K562 (cell line): ENCODE measurements at regions not wholly inside any gene's neighbourhood (a gene's known extent, or its start where the extent isn't known, plus 50 kb on each side); places are given as distances from the start of the nearest gene placed in this dataset.

Experiments
- ATAC-seq: fragments of 200-7000 bp; cut with Tn5 transposase; 3 replicates; pipeline ENCODE4 v1.9.1; 2020; ENCODE audit warnings: moderate library complexity
- BruUV-seq: library from RNA; stranded (reverse); fragments of 400-500 nt; replicated peaks from 2 replicates; lab custom pipeline; 2021; lab: Mats Ljungman, UMichigan
- CTCF ChIA-PET: fragments of 300-600 bp; formaldehyde crosslinking; extraction: SDS; loops from one replicate; lab custom pipeline; 2021; ENCODE audit warnings: low intra/inter-chr PET ratio; lab: Yijun Ruan, JAX
- POLR2A ChIA-PET: fragments of 300-600, 350-650 bp; sonication (Branson Sonifier 250); formaldehyde crosslinking; extraction: SDS; loops from one replicate; lab custom pipeline; 2021; ENCODE audit warnings: antibody characterized with exemption, inconsistent platforms; lab: Yijun Ruan, JAX
- DNase-seq, 4 experiments: peaks; one replicate each; pipeline versions ENCODE4 v3.0.0 to v3.0.0-alpha.2; 2011 to 2018; ENCODE audit warnings: low spot score in 3 of 4, mixed read lengths in 3 of 4; ENCODE audit errors: extremely low read depth in 1 of 4
- FAIRE-seq: peaks from 2 replicates; lab custom pipeline; 2011; peaks lifted over from hg19 to GRCh38; lab: Jason Lieb, UNC
- H2AFZ ChIP-seq: 2 replicates; pipeline ENCODE4 v1.6.0; 2011; ENCODE audit warnings: low read depth, low read length, control low read depth, inconsistent platforms
- H3K27ac ChIP-seq: fragments of 200-600 bp; 3 replicates; pipeline ENCODE4 v1.8.0; 2011; ENCODE audit warnings: low read depth, mild to moderate bottlenecking, control low read depth, inconsistent platforms, low read length, moderate library complexity, mixed read lengths; ENCODE audit errors: extremely low read depth
- H3K27me3 ChIP-seq, 2 experiments: fragments of 300-600 bp in 1 of 2; 2 replicates in 1 of 2; 3 replicates in 1 of 2; pipeline versions ENCODE4 v1.6.0 to v1.8.0; 2011; ENCODE audit warnings: inconsistent platforms in 2 of 2, low read length in 2 of 2, mild to moderate bottlenecking in 1 of 2, mixed read lengths in 1 of 2, moderate library complexity in 1 of 2; ENCODE audit not compliant: control insufficient read depth in 2 of 2, insufficient read depth in 2 of 2
- H3K36me3 ChIP-seq: fragments of 300-600 bp; 3 replicates; pipeline ENCODE4 v1.8.0; 2011; ENCODE audit warnings: mild to moderate bottlenecking, low read length, inconsistent platforms; ENCODE audit not compliant: control insufficient read depth, insufficient read depth
- H3K4me1 ChIP-seq, 2 experiments: fragments of 200-600 bp in 1 of 2; replicated peaks in 1 of 2; 2 replicates in 1 of 2; 3 replicates in 1 of 2; pipeline versions ENCODE4 v1.5.1 to v1.8.0; 2011; ENCODE audit warnings: inconsistent platforms in 2 of 2, low read length in 2 of 2, mild to moderate bottlenecking in 1 of 2, mixed read lengths in 1 of 2, moderate library complexity in 1 of 2; ENCODE audit not compliant: control insufficient read depth in 2 of 2, insufficient read depth in 2 of 2
- H3K4me2 ChIP-seq: 2 replicates; pipeline ENCODE4 v1.6.1; 2011; ENCODE audit warnings: low read length, control low read depth, inconsistent platforms, mixed read lengths; ENCODE audit not compliant: insufficient read depth
- H3K4me3 ChIP-seq: fragments of 200-600 bp; sonication (generic), shearing (Covaris generic); 2 replicates; pipeline ENCODE4 v1.5.1; 2016; ENCODE audit warnings: control low read depth, inconsistent platforms
- H3K79me2 ChIP-seq: fragments of 200-600 bp; 3 replicates; pipeline ENCODE4 v1.8.0; 2011; ENCODE audit warnings: low read length, inconsistent platforms; ENCODE audit not compliant: control insufficient read depth, insufficient read depth
- H3K9ac ChIP-seq, 2 experiments: 2 replicates each; pipeline versions ENCODE4 v1.6.0 to v1.6.1; 2011; ENCODE audit warnings: low read depth in 2 of 2, low read length in 2 of 2, control low read depth in 1 of 2, inconsistent platforms in 1 of 2, mild to moderate bottlenecking in 1 of 2, mixed read lengths in 1 of 2; ENCODE audit not compliant: insufficient read depth in 1 of 2
- H3K9me1 ChIP-seq: one replicate; pipeline ENCODE4 v1.6.0; 2011; ENCODE audit warnings: inconsistent platforms, mild to moderate bottlenecking, low read length, moderate library complexity; ENCODE audit not compliant: control insufficient read depth, insufficient read depth
- H3K9me3 ChIP-seq: replicated peaks from 2 replicates; pipeline ENCODE4 v1.5.1; 2011; ENCODE audit warnings: low read depth, low read length, inconsistent platforms; ENCODE audit not compliant: control insufficient read depth, insufficient read depth
- H4K20me1 ChIP-seq: replicated peaks from 2 replicates; pipeline ENCODE4 v1.6.1; 2011; ENCODE audit warnings: low read length, inconsistent platforms, mixed read lengths; ENCODE audit not compliant: control insufficient read depth, insufficient read depth
- ETS2 ChIP-seq: IDR thresholded peaks from 2 replicates; pipeline ENCODE4 v1.6.1; 2016; ENCODE audit warnings: borderline replicate concordance, missing genetic modification characterization, mild to moderate bottlenecking, moderate library complexity, missing compliant biosample characterization; ENCODE audit not compliant: poor library complexity, severe bottlenecking
- FOXO4 ChIP-seq: fragments of 450-650 bp; formaldehyde crosslinking; IDR thresholded peaks from 2 replicates; pipeline ENCODE4 v1.4.0; 2020; ENCODE audit warnings: mild to moderate bottlenecking, moderate library complexity
- HCFC1 ChIP-seq: IDR thresholded peaks from 2 replicates; pipeline ENCODE4 v1.6.1; 2012; ENCODE audit warnings: low read depth, low read length, improper control_type of control experiment
- HEY1 ChIP-seq: fragments of 250-450 bp; sonication (Bioruptor Pico); IDR thresholded peaks from 2 replicates; pipeline ENCODE4 v1.5.0; 2020; ENCODE audit warnings: mild to moderate bottlenecking, moderate library complexity, borderline replicate concordance
- HLTF ChIP-seq: fragments of 450-650 bp; IDR thresholded peaks from 2 replicates; pipeline ENCODE4 v1.6.1; 2016
- PTBP1 ChIP-seq: fragments of 200-400 bp; formaldehyde crosslinking; IDR thresholded peaks from 2 replicates; pipeline ENCODE4 v1.6.1; 2017; ENCODE audit warnings: low read depth, low read length
- ZBTB12 ChIP-seq: fragments of 250-450 bp; sonication (Bioruptor Pico); IDR thresholded peaks from 2 replicates; pipeline ENCODE4 v1.4.0; 2020
- ZBTB8A ChIP-seq: fragments of 450-650 bp; IDR thresholded peaks from 2 replicates; pipeline ENCODE4 v1.6.1; 2018; ENCODE audit warnings: mild to moderate bottlenecking, moderate library complexity; ENCODE audit not compliant: partially characterized antibody
- in situ Hi-C: fragments of 300-500 bp; cut with MboI; formaldehyde crosslinking; loops from 4 replicates; pipeline ENCODE4 v1.15.0; 2018; ENCODE audit warnings: inconsistent platforms, mixed read lengths
- intact Hi-C: fragments of 100-400 bp; cut with micrococcal nuclease; formaldehyde crosslinking; loops from 2 replicates; pipeline ENCODE4 v1.14.2; 2022

- Histone ChIP-seq H4K20me1 (no peaks in the 10 kb centered on the region; the same call in 1 of the 2 replicates), H3K36me3 (no peaks in the 10 kb centered on the region), H3K79me2 (no peaks in the 10 kb centered on the region), H3K4me2 (no peak overlapping the region), H3K9ac (no peak overlapping the region), H2AFZ (no peak overlapping the region), H3K4me3 (no peak overlapping the region), H3K9me3 (no peaks in the 10 kb centered on the region), H3K9me1 (no peaks in the 10 kb centered on the region), H3K27me3 (no peaks in the 10 kb centered on the region), H3K27ac (no peak overlapping the region), H3K4me1 (no peaks in the 10 kb centered on the region)
- FAIRE-seq (no peak), ATAC-seq (no peak), DNase-seq (no peak)
- in situ Hi-C loops (no loop called here), intact Hi-C loops (no loop called here)
- BruUV-seq, result no TSS peak
- TF ChIP-seq HLTF (no peak), ZBTB12 (CRISPR knock-in tag) (no peak), ZBTB8A (no peak), HCFC1 (no peak), HEY1 (no peak), PTBP1 (no peak), FOXO4 (no peak), ETS2 (tag) (no peak)
- POLR2A ChIA-PET, result no interaction called here
- CTCF ChIA-PET, result no interaction called here
Measured at GRCh38 chr21:25409978-25410377, 197.3 kb downstream of the MRPL39 start.
